ENCODE measurements at regions not wholly inside any gene's neighbourhood (a gene's known extent, or its start where the extent isn't known, plus 50 kb on each side); places are given as distances from the start of the nearest gene placed in this dataset.

GRCh38 chr2:77720115-77720514, 197.9 kb upstream of the LRRTM4 start:
- TF ChIP-seq HOMEZ (CRISPR knock-in tag; IDR thresholded peaks at IDR 0.05; ENCODE audit: low read depth) (no peak), GLMP (CRISPR knock-in tag; IDR thresholded peaks at IDR 0.05; ENCODE audit: borderline replicate concordance) (no peak)

All from HepG2 (cell line).